ENCODE measurements at regions not wholly inside any gene's neighbourhood (a gene's known extent, or its start where the extent isn't known, plus 50 kb on each side); places are given as distances from the start of the nearest gene placed in this dataset.

DNA sequence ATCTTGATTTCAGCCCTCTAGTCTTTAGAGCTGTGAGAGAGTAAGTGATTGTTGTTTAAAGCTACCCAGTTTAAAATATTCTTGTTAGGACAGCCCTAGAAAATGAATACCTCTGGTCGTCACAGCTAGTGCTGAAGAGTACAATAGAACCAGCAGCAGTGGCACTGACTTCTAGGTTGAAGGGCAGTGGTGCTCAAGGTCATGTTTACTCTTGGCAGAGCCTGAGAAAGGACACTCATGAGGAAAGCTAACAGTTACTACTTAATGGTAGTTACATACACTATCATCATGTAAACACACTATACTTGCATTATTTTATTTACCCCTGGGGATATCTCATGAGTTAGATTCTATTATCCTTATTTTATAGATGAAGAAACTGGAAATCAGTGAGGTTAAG is 323.0 kb downstream of the SH2D4B start:
- Histone ChIP-seq H3K27me3 (no peaks in the 10 kb centered on the region), H3K4me3 (no peak overlapping the region), H3K36me3 (no peaks in the 10 kb centered on the region), H3K9me3 (no peaks in the 10 kb centered on the region), H3K27ac (no peak overlapping the region), H3K4me1 (no peaks in the 10 kb centered on the region)
- no peak for TF ChIP-seq POLR2A (IDR thresholded peaks at IDR 0.05)
- intact Hi-C loops (cut with DNase I) = no loop called here
- no peak for DNase-seq (ENCODE audit: extremely low spot score in 2 of 2)

DNA sequence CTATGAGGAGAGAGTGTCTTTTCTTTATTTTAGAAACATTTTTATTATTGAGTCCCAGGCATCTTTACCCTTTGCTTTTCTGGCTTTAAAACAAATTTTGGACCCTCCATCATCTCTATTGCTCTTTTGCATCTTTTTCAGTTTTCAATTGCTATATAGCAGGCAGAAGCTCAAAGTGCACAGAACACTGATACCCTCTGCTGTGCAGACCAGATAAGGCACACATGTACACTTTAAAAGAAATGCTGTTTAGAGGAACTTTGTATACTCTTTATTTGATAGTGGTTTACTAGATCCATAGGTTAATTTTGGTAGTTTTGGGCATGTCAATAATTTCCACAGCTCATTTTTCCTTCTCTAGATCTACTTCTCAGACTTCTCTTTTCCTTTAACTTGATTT is 324.2 kb downstream of the SH2D4B start:
- no peaks in the 10 kb centered on the region for H3K27me3 ChIP-seq
- intact Hi-C loops (cut with DNase I) = no loop called here
- TF ChIP-seq POLR2A (IDR thresholded peaks at IDR 0.05) (no peak), POLR2AphosphoS5 (IDR thresholded peaks at IDR 0.05; ENCODE audit: insufficient read depth in 1 of 2, low read depth in 1 of 2) (no peak)
- TF ChIP-seq, protein P1, sequence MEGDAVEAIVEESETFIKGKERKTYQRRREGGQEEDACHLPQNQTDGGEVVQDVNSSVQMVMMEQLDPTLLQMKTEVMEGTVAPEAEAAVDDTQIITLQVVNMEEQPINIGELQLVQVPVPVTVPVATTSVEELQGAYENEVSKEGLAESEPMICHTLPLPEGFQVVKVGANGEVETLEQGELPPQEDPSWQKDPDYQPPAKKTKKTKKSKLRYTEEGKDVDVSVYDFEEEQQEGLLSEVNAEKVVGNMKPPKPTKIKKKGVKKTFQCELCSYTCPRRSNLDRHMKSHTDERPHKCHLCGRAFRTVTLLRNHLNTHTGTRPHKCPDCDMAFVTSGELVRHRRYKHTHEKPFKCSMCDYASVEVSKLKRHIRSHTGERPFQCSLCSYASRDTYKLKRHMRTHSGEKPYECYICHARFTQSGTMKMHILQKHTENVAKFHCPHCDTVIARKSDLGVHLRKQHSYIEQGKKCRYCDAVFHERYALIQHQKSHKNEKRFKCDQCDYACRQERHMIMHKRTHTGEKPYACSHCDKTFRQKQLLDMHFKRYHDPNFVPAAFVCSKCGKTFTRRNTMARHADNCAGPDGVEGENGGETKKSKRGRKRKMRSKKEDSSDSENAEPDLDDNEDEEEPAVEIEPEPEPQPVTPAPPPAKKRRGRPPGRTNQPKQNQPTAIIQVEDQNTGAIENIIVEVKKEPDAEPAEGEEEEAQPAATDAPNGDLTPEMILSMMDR (IDR thresholded peaks at IDR 0.05) = no peak
- no peak overlapping the region for H3K4me3 ChIP-seq
- no peaks in the 10 kb centered on the region for H3K4me1 ChIP-seq
- no peak overlapping the region for H3K27ac ChIP-seq
- no peaks in the 10 kb centered on the region for H3K36me3 ChIP-seq
- DNase-seq (ENCODE audit: extremely low spot score in 2 of 2) = no peak
- H3K9me3 ChIP-seq = no peaks in the 10 kb centered on the region

GRCh38 chr10:80870282-80870681 is 332.6 kb downstream of the SH2D4B start:
- Histone ChIP-seq H3K27ac (no peak overlapping the region), H3K27me3 (no peaks in the 10 kb centered on the region), H3K9me3 (no peaks in the 10 kb centered on the region), H3K36me3 (no peaks in the 10 kb centered on the region), H3K4me1 (no peaks in the 10 kb centered on the region), H3K4me3 (no peak overlapping the region)
- intact Hi-C loops (cut with DNase I) = no loop called here
- no peak for DNase-seq (ENCODE audit: extremely low spot score in 2 of 2)
- TF ChIP-seq, protein P1 (IDR thresholded peaks at IDR 0.05) = no peak
- TF ChIP-seq POLR2AphosphoS5 (IDR thresholded peaks at IDR 0.05; ENCODE audit: insufficient read depth in 1 of 2, low read depth in 1 of 2) (no peak), POLR2A (IDR thresholded peaks at IDR 0.05) (no peak)

- H3K27me3 ChIP-seq = no peaks in the 10 kb centered on the region
- DNase-seq (ENCODE audit: extremely low spot score in 2 of 2) = no peak
- no peaks in the 10 kb centered on the region for H3K4me1 ChIP-seq
- intact Hi-C loops (cut with DNase I) = no loop called here
- TF ChIP-seq POLR2AphosphoS5 (IDR thresholded peaks at IDR 0.05; ENCODE audit: insufficient read depth in 1 of 2, low read depth in 1 of 2) (no peak), POLR2A (IDR thresholded peaks at IDR 0.05) (no peak)
- H3K9me3 ChIP-seq = no peaks in the 10 kb centered on the region
- no peaks in the 10 kb centered on the region for H3K36me3 ChIP-seq
- H3K4me3 ChIP-seq = no peak overlapping the region
- H3K27ac ChIP-seq = no peak overlapping the region
Observed at GRCh38 chr10:80871083-80871482, 333.4 kb downstream of the SH2D4B start.

DNA sequence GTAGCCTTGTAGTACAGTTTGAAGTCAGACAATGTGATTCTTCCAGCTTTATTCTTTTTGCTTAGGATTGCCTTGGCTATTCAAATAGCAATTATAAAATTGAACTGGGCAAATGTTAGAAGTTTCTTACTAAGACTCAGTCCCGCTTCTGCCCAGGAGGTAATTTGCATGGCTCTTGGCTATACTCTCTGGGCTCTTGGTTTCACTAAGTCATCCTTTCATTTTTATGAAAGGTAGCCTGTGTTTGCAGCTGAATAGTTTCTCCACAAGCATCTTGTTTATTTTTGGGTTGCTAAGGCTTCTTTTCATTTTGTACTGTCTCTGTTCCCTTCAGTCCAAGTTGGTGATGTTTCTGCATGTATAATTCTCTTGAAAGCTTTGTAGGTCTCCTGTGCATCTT is 340.6 kb downstream of the SH2D4B start:
- TF ChIP-seq POLR2AphosphoS5 (IDR thresholded peaks at IDR 0.05; ENCODE audit: insufficient read depth in 1 of 2, low read depth in 1 of 2) = no peak
- TF ChIP-seq, protein P1 (IDR thresholded peaks at IDR 0.05) = no peak
- no peak for TF ChIP-seq POLR2A (IDR thresholded peaks at IDR 0.05)
- no peak for DNase-seq (ENCODE audit: extremely low spot score in 2 of 2)
- H3K27me3 ChIP-seq = no peaks in the 10 kb centered on the region
- no peak overlapping the region for H3K4me3 ChIP-seq
- H3K36me3 ChIP-seq = no peaks in the 10 kb centered on the region
- no peaks in the 10 kb centered on the region for H3K9me3 ChIP-seq
- intact Hi-C loops (cut with DNase I) = no loop called here
- no peaks in the 10 kb centered on the region for H3K4me1 ChIP-seq
- H3K27ac ChIP-seq = no peak overlapping the region

- H3K27ac ChIP-seq = no peak overlapping the region
- no peak for TF ChIP-seq POLR2AphosphoS5 (IDR thresholded peaks at IDR 0.05; ENCODE audit: insufficient read depth in 1 of 2, low read depth in 1 of 2)
- no peak for TF ChIP-seq POLR2A (IDR thresholded peaks at IDR 0.05)
- TF ChIP-seq, protein P1 (IDR thresholded peaks at IDR 0.05) = no peak
- H3K4me1 ChIP-seq = no peaks in the 10 kb centered on the region
- DNase-seq (ENCODE audit: extremely low spot score in 2 of 2) = no peak
- H3K27me3 ChIP-seq = no peaks in the 10 kb centered on the region
- no peaks in the 10 kb centered on the region for H3K9me3 ChIP-seq
- intact Hi-C loops (cut with DNase I) = no loop called here
- no peak overlapping the region for H3K4me3 ChIP-seq
- H3K36me3 ChIP-seq = no peaks in the 10 kb centered on the region
Observed at GRCh38 chr10:80890146-80890545, 352.4 kb downstream of the SH2D4B start.
